ENCODE measurements at regions not wholly inside any gene's neighbourhood (a gene's known extent, or its start where the extent isn't known, plus 50 kb on each side); places are given as distances from the start of the nearest gene placed in this dataset.

DNA sequence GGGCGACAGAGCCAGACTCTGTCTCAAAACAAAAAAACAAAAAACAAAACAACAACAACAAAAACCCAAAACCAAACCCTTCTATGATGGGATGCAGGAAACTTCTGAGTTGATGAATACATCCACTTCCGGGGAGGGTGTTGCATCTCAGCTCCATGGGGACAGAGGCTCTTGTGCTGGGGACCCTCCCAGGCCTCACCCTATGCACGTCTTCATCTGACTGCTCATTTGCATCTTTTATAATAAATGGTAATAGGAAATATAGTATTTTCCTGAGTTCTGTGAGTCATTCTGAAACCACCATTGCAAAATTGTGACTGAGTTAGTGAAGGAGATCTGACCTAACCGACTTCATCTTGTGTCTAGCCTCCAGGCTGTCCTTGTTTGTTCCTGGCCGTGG lies 109.5 kb upstream of the SLC28A3 start (continued):
- TF ChIP-seq CTBP2 (IDR thresholded peaks at IDR 0.05; ENCODE audit: borderline replicate concordance, insufficient read depth, insufficient read length, low read length) (no peak), CHD7 (IDR thresholded peaks at IDR 0.05; ENCODE audit: insufficient replicate concordance, low read length) (no peak), TAF7 (optimal IDR thresholded peaks at IDR 0.05; ENCODE audit: borderline replicate concordance, low read depth, low read length) (no peak)

Measured in H1 (cell line).